Right lobe of liver (tissue), 4 donors: ENCODE measurements at regions not wholly inside any gene's neighbourhood (a gene's known extent, or its start where the extent isn't known, plus 50 kb on each side); places are given as distances from the start of the nearest gene placed in this dataset.

Source experiments
- CTCF ChIP-seq, 4 donors: fragments of 200-600 bp in 3 of 4; fragments of 450-650 bp in 1 of 4; IDR thresholded peaks; one replicate each; pipeline versions ENCODE4 v1.5.1 to v1.8.0; 2016 to 2022; ENCODE audit warnings: antibody characterized with exemption in 4 of 4, mild to moderate bottlenecking in 2 of 4
- POLR2A ChIP-seq: fragments of 450-650 bp; IDR thresholded peaks from one replicate; pipeline ENCODE4 v1.6.1; 2017; ENCODE audit warnings: antibody characterized with exemption, mild to moderate bottlenecking
- donor health status: DM: no; HTN: no; CAD: no.
- donor health status: DM: no; HTN: no; CAD: no.
- donor health status: DM: no; HTN: yes; CAD: no.

- TF ChIP-seq CTCF (IDR thresholded peaks at IDR 0.05) (no peak), POLR2A (no peak)
These were observed 1491.2 kb upstream of the CDH8 start for GRCh38 chr16:63527404-63527803.
